Thyroid gland (tissue), 4 donors: ENCODE measurements at regions not wholly inside any gene's neighbourhood (a gene's known extent, or its start where the extent isn't known, plus 50 kb on each side); places are given as distances from the start of the nearest gene placed in this dataset.

Source experiments
- POLR2A ChIP-seq, 2 donors: fragments of 450-650 bp; IDR thresholded peaks; one replicate each; pipeline ENCODE4 v1.6.1; 2017; ENCODE audit warnings: antibody characterized with exemption in 2 of 2, mild to moderate bottlenecking in 2 of 2, moderate library complexity in 1 of 2
- TF ChIP-seq, protein P1 (sequence below), 6 experiments: fragments of 200-600 bp in 3 of 6; fragments of 450-650 bp in 3 of 6; sonication (generic) in 3 of 6; IDR thresholded peaks; one replicate each; pipeline ENCODE4 v1.5.1; 2016 to 2019; ENCODE audit warnings: antibody characterized with exemption in 6 of 6, mild to moderate bottlenecking in 2 of 6, inconsistent platforms in 1 of 6, moderate library complexity in 1 of 6

DNA sequence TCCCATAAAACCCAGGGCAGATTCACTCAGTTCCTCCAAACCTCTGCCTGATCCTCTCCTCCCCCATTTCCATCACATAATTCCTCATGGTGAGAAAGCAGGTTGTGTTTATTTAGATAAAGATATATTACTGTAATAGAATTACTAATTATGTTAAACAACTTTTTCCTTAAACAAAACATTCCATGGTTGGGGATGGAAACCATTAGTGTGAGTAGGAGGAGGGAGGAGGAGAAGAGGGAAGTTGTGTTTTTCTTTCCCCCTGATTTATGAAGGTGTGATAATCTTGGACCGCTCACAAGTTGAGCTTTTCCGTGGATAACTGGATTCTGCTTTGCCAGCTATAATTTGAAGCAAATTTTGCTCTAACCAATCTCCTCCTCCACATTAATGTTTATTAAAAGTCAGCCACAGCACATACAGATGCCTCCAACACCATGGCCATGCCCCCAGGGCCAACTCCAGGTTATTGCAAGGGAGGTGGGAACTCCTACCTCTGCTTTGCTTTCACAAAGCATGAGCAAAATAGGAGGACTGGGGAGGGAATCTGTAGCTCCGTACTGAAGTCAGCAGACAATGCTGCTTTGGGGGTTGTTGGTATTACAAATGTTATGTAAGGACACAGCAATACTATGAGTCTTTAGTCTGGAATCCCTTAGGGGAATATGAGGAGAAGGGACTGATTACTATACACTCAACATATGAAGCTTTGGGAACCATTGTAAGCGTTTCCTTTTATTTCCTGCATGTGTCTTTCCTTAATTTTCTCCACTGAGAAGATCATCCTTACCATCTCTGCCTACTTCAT lies 542.0 kb downstream of the DHX35 start:
- TF ChIP-seq, protein P1, sequence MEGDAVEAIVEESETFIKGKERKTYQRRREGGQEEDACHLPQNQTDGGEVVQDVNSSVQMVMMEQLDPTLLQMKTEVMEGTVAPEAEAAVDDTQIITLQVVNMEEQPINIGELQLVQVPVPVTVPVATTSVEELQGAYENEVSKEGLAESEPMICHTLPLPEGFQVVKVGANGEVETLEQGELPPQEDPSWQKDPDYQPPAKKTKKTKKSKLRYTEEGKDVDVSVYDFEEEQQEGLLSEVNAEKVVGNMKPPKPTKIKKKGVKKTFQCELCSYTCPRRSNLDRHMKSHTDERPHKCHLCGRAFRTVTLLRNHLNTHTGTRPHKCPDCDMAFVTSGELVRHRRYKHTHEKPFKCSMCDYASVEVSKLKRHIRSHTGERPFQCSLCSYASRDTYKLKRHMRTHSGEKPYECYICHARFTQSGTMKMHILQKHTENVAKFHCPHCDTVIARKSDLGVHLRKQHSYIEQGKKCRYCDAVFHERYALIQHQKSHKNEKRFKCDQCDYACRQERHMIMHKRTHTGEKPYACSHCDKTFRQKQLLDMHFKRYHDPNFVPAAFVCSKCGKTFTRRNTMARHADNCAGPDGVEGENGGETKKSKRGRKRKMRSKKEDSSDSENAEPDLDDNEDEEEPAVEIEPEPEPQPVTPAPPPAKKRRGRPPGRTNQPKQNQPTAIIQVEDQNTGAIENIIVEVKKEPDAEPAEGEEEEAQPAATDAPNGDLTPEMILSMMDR (IDR thresholded peaks at IDR 0.05), result no peak
- TF ChIP-seq POLR2A (IDR thresholded peaks at IDR 0.05), result no peak
